H9 (cell line): ENCODE measurements at regions not wholly inside any gene's neighbourhood (a gene's known extent, or its start where the extent isn't known, plus 50 kb on each side); places are given as distances from the start of the nearest gene placed in this dataset.
A peak's percentile ranks its signal among the peaks of the same experiment; 100 is the strongest.

Source experiments
- DNase-seq: peaks from one replicate; pipeline ENCODE4 v3.0.0-alpha.2; 2017
- H2AFZ ChIP-seq: one replicate; pipeline ENCODE4 v1.6.1; 2013; ENCODE audit warnings: mild to moderate bottlenecking, low read length, control low read depth, moderate library complexity
- H2AK5ac ChIP-seq: 2 replicates; pipeline ENCODE4 v1.6.1; 2013; ENCODE audit warnings: low read length, control low read depth, mixed read lengths; ENCODE audit not compliant: insufficient read length
- H2BK120ac ChIP-seq: one replicate; pipeline ENCODE4 v1.6.1; 2013; ENCODE audit warnings: low read depth, mild to moderate bottlenecking, low read length, control low read depth, inconsistent platforms; ENCODE audit not compliant: poor library complexity, severe bottlenecking
- H2BK12ac ChIP-seq: 2 replicates; pipeline ENCODE4 v1.6.1; 2013; ENCODE audit warnings: low read length, control low read depth, mixed read lengths, low read depth; ENCODE audit not compliant: insufficient read length
- H2BK15ac ChIP-seq: 2 replicates; pipeline ENCODE4 v1.6.1; 2013; ENCODE audit warnings: low read depth, low read length, control low read depth
- H2BK20ac ChIP-seq: one replicate; pipeline ENCODE4 v1.6.1; 2013; ENCODE audit warnings: low read depth, mild to moderate bottlenecking, low read length, control low read depth, inconsistent platforms; ENCODE audit not compliant: poor library complexity, severe bottlenecking
- H2BK5ac ChIP-seq: 2 replicates; pipeline ENCODE4 v1.6.1; 2013; ENCODE audit warnings: low read length, control low read depth, mixed read lengths; ENCODE audit not compliant: insufficient read length
- H3K14ac ChIP-seq: 2 replicates; pipeline ENCODE4 v1.6.1; 2013; ENCODE audit warnings: low read length, control low read depth; ENCODE audit not compliant: insufficient read depth
- H3K18ac ChIP-seq: 2 replicates; pipeline ENCODE4 v1.6.1; 2013; ENCODE audit warnings: low read depth, mild to moderate bottlenecking, mixed read lengths, low read length, control low read depth; ENCODE audit not compliant: insufficient read length
- H3K23ac ChIP-seq: 2 replicates; pipeline ENCODE4 v1.6.1; 2013; ENCODE audit warnings: low read length, control low read depth, mixed read lengths, low read depth; ENCODE audit not compliant: insufficient read length
- H3K23me2 ChIP-seq: 2 replicates; pipeline ENCODE4 v1.6.1; 2013; ENCODE audit warnings: low read depth, mild to moderate bottlenecking, mixed read lengths, low read length, control low read depth; ENCODE audit not compliant: insufficient read length, poor library complexity, severe bottlenecking
- H3K27ac ChIP-seq: 2 replicates; pipeline ENCODE4 v1.5.1; 2013; ENCODE audit warnings: low read length, control low read depth, mixed read lengths, low read depth; ENCODE audit not compliant: insufficient read length
- H3K27me3 ChIP-seq: 2 replicates; pipeline ENCODE4 v1.6.1; 2013; ENCODE audit warnings: low read length, control low read depth, inconsistent platforms; ENCODE audit not compliant: insufficient read depth
- H3K4ac ChIP-seq: 2 replicates; pipeline ENCODE4 v1.6.1; 2013; ENCODE audit warnings: low read depth, mild to moderate bottlenecking, control low read depth, inconsistent platforms, low read length, moderate library complexity
- H3K4me1 ChIP-seq: 2 replicates; pipeline ENCODE4 v1.6.1; 2013; ENCODE audit warnings: low read length, control low read depth, inconsistent platforms; ENCODE audit not compliant: insufficient read depth
- H3K4me2 ChIP-seq: 2 replicates; pipeline ENCODE4 v1.6.1; 2013; ENCODE audit warnings: low read length, control low read depth, mixed read lengths; ENCODE audit not compliant: insufficient read length, insufficient read depth
- H3K56ac ChIP-seq: 2 replicates; pipeline ENCODE4 v1.6.1; 2013; ENCODE audit warnings: low read depth, mild to moderate bottlenecking, mixed read lengths, low read length, control low read depth; ENCODE audit not compliant: insufficient read length
- H3K79me1 ChIP-seq: 2 replicates; pipeline ENCODE4 v1.6.1; 2013; ENCODE audit warnings: low read depth, mild to moderate bottlenecking, moderate library complexity, low read length, control low read depth, inconsistent platforms; ENCODE audit not compliant: insufficient read depth, poor library complexity, severe bottlenecking
- H3K79me2 ChIP-seq: 2 replicates; pipeline ENCODE4 v1.6.1; 2013; ENCODE audit warnings: low read length, control low read depth, inconsistent platforms; ENCODE audit not compliant: insufficient read depth
- H3K9ac ChIP-seq: 2 replicates; pipeline ENCODE4 v1.6.1; 2013; ENCODE audit warnings: low read length, control low read depth, mixed read lengths; ENCODE audit not compliant: insufficient read length; ENCODE audit errors: extremely low read depth
- H3K9me3 ChIP-seq: one replicate; pipeline ENCODE4 v1.6.1; 2013; ENCODE audit warnings: low read depth, low read length, inconsistent platforms; ENCODE audit not compliant: control insufficient read depth
- H3T11ph ChIP-seq: one replicate; pipeline ENCODE4 v1.6.1; 2013; ENCODE audit warnings: mild to moderate bottlenecking, low read length, control low read depth, inconsistent platforms
- H4K20me1 ChIP-seq: one replicate; pipeline ENCODE4 v1.6.1; 2013; ENCODE audit not compliant: control insufficient read depth, insufficient read length, insufficient read depth
- H4K5ac ChIP-seq: 2 replicates; pipeline ENCODE4 v1.6.1; 2013; ENCODE audit warnings: low read depth, mild to moderate bottlenecking, mixed read lengths, low read length, control low read depth; ENCODE audit not compliant: insufficient read length
- H4K8ac ChIP-seq: replicated peaks from 2 replicates; pipeline ENCODE4 v1.6.1; 2013; ENCODE audit warnings: low read length, control low read depth, mixed read lengths, low read depth; ENCODE audit not compliant: insufficient read length
- H4K91ac ChIP-seq: 2 replicates; pipeline ENCODE4 v1.6.1; 2013; ENCODE audit warnings: low read depth, mild to moderate bottlenecking, moderate library complexity, mixed read lengths, low read length, control low read depth; ENCODE audit not compliant: insufficient read length
- H3K27ac Mint-ChIP-seq, 3 experiments: 2 replicates in 2 of 3; 3 replicates in 1 of 3; pipeline ENCODE4 v1.8.0; 2020 to 2021; ENCODE audit warnings: mixed read lengths in 3 of 3, mild to moderate bottlenecking in 1 of 3, moderate library complexity in 1 of 3
- H3K27me3 Mint-ChIP-seq: 2 replicates; pipeline ENCODE4 v1.8.0; 2021; ENCODE audit warnings: low read depth, mild to moderate bottlenecking, moderate library complexity, mixed read lengths
- H3K36me3 Mint-ChIP-seq, 3 experiments: 2 replicates in 2 of 3; 3 replicates in 1 of 3; pipeline ENCODE4 v1.8.0; 2020 to 2021; ENCODE audit warnings: low read depth in 3 of 3, mixed read lengths in 3 of 3; ENCODE audit not compliant: insufficient read depth in 1 of 3
- H3K4me1 Mint-ChIP-seq, 2 experiments: 2 replicates each; pipeline ENCODE4 v1.8.0; 2020; ENCODE audit warnings: mixed read lengths in 2 of 2
- H3K4me3 Mint-ChIP-seq, 2 experiments: 2 replicates in 1 of 2; 3 replicates in 1 of 2; pipeline ENCODE4 v1.8.0; 2020 to 2021; ENCODE audit warnings: mild to moderate bottlenecking in 2 of 2, mixed read lengths in 2 of 2, moderate library complexity in 1 of 2
- H3K9me3 Mint-ChIP-seq, 2 experiments: 2 replicates in 1 of 2; 3 replicates in 1 of 2; pipeline ENCODE4 v1.8.0; 2020; ENCODE audit warnings: mild to moderate bottlenecking in 2 of 2, mixed read lengths in 2 of 2, moderate library complexity in 1 of 2
- WGBS: extraction: QIAGEN DNeasy Blood & Tissue Kit; methylation state at CpG from one replicate; pipeline ENCODE4 v1.1.7; 2013; ENCODE audit warnings: missing lambda C conversion rate, low lambda C conversion rate, mixed read lengths; ENCODE audit not compliant: insufficient read length; ENCODE audit errors: extremely low coverage; 5-methylcytosine and 5-hydroxymethylcytosine counted together
- TF ChIP-seq, protein P1 (sequence below): fragments of 200-600 bp; sonication (generic); conservative IDR thresholded peaks from 3 replicates; pipeline ENCODE4 v1.8.0; 2021; ENCODE audit warnings: antibody characterized with exemption, mild to moderate bottlenecking

DNA sequence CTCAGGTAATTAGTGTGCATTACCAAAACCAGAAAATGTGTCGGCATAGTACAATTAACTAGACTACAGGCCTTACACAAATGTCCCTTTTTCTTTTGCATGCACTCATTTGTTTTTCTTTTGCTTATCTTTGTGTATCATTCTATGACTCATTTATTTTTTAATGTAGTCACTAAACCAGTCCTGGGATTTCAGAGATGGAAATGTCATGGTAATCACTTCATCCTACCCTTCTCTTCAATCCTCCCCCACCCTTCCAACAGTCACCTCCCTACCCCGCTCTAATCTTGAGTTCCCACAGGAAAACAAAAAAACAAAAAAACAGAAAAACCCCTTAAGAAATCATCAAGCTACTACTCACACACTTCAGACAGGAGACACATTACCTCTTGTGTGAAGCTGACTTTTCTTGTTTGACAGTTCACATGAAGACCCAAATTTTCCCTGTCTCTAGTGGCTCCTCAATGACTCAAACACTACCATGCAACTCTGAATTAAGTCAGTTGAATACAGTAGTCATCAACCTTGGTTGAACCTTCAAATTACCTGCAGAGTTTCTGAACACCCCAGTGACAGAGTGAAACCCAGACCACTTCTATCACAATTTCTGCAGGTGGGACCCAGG, 242.4 kb upstream of the SALL1 start:
- no peak overlapping the region for H4K91ac ChIP-seq
- no peak overlapping the region for H2BK120ac ChIP-seq
- H3K23ac ChIP-seq, result no peak overlapping the region
- Mint-ChIP-seq H3K27me3 (peaks cover 5% of the 10 kb centered on the region; the same call in 1 of the 2 replicates), H3K36me3 (peaks cover 10 to 28% (median 13%) of the 10 kb centered on the region in 3 experiments), H3K4me1 (peaks cover 49 to 52% of the 10 kb centered on the region in 2 experiments), H3K9me3 (peaks cover 13 to 26% of the 10 kb centered on the region in 2 experiments), H3K4me3 (no peak overlapping the region; a peak in 1 of 5 replicates), H3K27ac (peak overlapping the region; percentile 26 to 99 (median 98); a peak in 5 of 7 replicates)
- no peak overlapping the region for H3K9ac ChIP-seq
- H2AFZ ChIP-seq, result no peak overlapping the region
- H3K18ac ChIP-seq, result no peak overlapping the region
- H4K20me1 ChIP-seq, result no peaks in the 10 kb centered on the region
- no peak overlapping the region for H4K5ac ChIP-seq
- H3K14ac ChIP-seq, result no peak overlapping the region
- WGBS, result no CpG with 5 or more reads among the region's 2 CpGs
- no peak overlapping the region for H2BK5ac ChIP-seq
- H3T11ph ChIP-seq, result no peak overlapping the region
- no peak overlapping the region for H3K56ac ChIP-seq
- H3K27ac ChIP-seq, result peak overlapping the region; percentile 81
- H3K27me3 ChIP-seq, result no peaks in the 10 kb centered on the region
- H3K79me1 ChIP-seq, result no peaks in the 10 kb centered on the region
- H2AK5ac ChIP-seq, result no peak overlapping the region
- no peak for DNase-seq
- TF ChIP-seq, protein P1, sequence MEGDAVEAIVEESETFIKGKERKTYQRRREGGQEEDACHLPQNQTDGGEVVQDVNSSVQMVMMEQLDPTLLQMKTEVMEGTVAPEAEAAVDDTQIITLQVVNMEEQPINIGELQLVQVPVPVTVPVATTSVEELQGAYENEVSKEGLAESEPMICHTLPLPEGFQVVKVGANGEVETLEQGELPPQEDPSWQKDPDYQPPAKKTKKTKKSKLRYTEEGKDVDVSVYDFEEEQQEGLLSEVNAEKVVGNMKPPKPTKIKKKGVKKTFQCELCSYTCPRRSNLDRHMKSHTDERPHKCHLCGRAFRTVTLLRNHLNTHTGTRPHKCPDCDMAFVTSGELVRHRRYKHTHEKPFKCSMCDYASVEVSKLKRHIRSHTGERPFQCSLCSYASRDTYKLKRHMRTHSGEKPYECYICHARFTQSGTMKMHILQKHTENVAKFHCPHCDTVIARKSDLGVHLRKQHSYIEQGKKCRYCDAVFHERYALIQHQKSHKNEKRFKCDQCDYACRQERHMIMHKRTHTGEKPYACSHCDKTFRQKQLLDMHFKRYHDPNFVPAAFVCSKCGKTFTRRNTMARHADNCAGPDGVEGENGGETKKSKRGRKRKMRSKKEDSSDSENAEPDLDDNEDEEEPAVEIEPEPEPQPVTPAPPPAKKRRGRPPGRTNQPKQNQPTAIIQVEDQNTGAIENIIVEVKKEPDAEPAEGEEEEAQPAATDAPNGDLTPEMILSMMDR, result no peak
- H3K4me2 ChIP-seq, result peak overlapping the region; percentile 63
- no peaks in the 10 kb centered on the region for H3K79me2 ChIP-seq
- no peak overlapping the region for H2BK20ac ChIP-seq
- no peak overlapping the region for H2BK12ac ChIP-seq
- peaks cover 8% of the 10 kb centered on the region; the same call in 1 of the 2 replicates for H3K4me1 ChIP-seq
- peaks cover 8% of the 10 kb centered on the region for H3K9me3 ChIP-seq
- no peaks in the 10 kb centered on the region for H3K23me2 ChIP-seq
- H4K8ac ChIP-seq, result no peak overlapping the region
- no peak overlapping the region for H2BK15ac ChIP-seq
- no peak overlapping the region for H3K4ac ChIP-seq
